NCI-H2107 treated with DMSO at 0.1 percent for 48 hours (cell line): ENCODE measurements at regions not wholly inside any gene's neighbourhood (a gene's known extent, or its start where the extent isn't known, plus 50 kb on each side); places are given as distances from the start of the nearest gene placed in this dataset.
"Not testable (repeated sequence)": the region's sequence is repeated elsewhere in the genome, so short reads cannot be mapped to it uniquely, and the experiment has no call there.

Experiments
- DNase-seq: peaks from one replicate; lab custom pipeline; 2025; ENCODE audit not compliant: unreplicated experiment; lab: John Stamatoyannopoulos, UW

GRCh38 chr4:66855956-66856355 lies 689.3 kb downstream of the CENPC start:
- DNase-seq = no peak

- DNase-seq = no peak
Measured at GRCh38 chr4:66853845-66854244, 691.5 kb downstream of the CENPC start.

DNA sequence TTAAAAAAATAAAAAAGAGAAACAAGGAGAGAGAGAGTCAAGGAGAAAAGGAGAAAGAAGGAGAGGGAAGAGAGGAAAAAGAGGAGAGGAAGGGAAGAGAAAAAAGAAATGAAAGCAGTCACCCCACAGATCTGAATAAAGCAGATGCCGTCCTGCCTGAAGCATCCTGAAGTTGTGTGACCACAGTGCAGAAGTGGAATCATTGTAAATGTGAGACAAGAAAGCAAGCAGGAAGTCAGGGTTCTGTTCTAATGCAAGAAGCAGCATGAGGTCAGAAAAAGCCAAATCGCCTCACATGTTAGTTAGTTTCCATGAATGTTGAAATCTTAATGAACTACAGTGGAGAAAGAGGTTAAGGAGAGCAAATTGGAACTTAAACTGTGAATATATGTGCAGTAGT lies 692.5 kb downstream of the CENPC start:
- DNase-seq = no peak

- DNase-seq = no peak
Measured at GRCh38 chr4:66849596-66849995, 695.7 kb downstream of the CENPC start.

- DNase-seq = no peak
Measured at GRCh38 chr4:66842724-66843088, 702.6 kb downstream of the CENPC start.

GRCh38 chr4:66842026-66842723 lies 703.1 kb downstream of the CENPC start:
- DNase-seq = no peak

- no peak for DNase-seq
Measured at GRCh38 chr4:66840178-66840577, 705.1 kb downstream of the CENPC start.

- DNase-seq = no peak
Measured at GRCh38 chr4:66837279-66837922, 707.9 kb downstream of the CENPC start.

DNA sequence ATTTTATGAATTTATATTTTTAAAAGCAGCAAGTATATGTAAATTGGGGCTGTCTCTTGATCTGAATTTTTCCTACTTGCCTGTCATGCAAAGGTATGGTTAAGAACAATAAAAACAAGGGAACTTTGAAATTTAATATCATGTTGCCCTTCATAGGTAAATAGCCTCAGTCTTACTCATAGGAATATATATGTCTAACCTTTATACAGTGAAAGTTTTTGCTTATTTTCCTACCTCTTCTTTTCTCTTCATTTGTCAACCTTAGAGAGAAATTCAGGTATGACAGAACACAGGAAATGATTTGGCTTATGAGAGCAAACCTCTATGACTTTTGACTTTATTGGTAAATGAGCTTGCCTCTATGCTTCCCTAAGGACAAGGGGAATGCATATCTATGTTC lies 716.0 kb downstream of the CENPC start:
- DNase-seq = no peak

DNA sequence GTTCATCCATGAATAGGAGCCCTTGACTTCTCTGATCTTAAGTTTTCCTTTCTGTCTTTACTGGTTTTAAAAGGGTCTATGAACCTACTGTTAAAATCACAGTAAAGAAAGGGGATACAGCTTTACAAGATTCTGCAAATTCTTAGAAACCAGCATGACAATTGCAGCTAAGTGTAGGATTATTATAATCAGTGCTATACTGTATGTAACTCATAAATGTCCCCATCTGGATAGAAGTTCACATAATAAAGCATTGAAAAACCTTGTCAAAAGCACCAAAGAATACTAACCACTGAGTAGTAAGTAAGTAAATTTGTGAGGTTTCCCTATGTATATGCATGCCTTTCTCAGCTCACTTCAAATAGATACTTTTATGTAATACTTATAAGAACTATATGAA lies 724.6 kb downstream of the CENPC start:
- DNase-seq = no peak

GRCh38 chr4:66814277-66814676 lies 731.0 kb downstream of the CENPC start:
- no peak for DNase-seq

GRCh38 chr4:66805582-66805981 lies 739.7 kb downstream of the CENPC start:
- DNase-seq = no peak

- no peak for DNase-seq
Measured at GRCh38 chr4:66804979-66805378, 740.3 kb downstream of the CENPC start.

DNA sequence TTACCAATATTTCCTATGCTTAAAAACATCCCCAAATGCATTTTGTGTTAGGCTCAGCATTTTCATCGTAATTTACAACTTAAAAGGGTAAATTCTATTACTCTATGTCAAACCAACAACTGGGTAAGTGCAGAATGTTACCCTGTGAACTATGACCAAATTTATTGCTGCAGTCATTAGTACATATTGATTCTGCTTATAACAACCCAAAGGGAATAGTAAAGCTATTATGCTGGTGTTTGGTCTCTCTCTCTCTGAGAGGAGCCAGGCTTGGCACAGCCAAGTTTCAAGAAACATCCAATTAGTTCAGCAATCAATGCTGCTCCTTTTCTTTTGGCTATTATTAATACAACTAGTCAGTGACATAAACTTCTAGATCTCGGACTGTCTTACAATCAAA lies 747.7 kb downstream of the CENPC start:
- DNase-seq = no peak

- no peak for DNase-seq
Measured at GRCh38 chr4:66795724-66796123, 749.6 kb downstream of the CENPC start.

- no peak for DNase-seq
Measured at GRCh38 chr4:66794390-66795034, 750.8 kb downstream of the CENPC start.

DNA sequence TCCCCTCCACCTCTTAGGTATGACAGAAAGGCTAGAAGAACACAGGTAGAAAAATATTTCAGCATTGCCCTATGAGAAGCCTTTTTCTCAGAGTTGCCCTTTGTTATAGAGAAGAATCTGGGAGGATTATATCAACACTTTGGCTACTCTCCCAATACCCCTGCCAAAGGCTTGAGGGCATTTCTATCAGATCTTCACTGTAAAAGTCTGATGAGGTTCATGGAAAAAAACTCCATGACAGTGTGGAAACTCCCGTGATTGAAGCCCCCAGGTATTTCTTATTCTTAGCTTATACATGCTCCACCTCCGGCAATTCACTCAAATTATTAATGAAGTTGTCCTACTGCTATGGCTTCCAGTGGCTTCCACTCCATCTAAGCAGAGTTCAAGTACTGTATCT lies 753.6 kb downstream of the CENPC start:
- DNase-seq = no peak

- DNase-seq = no peak
Measured at GRCh38 chr4:66785479-66785878, 759.8 kb downstream of the CENPC start.

DNA sequence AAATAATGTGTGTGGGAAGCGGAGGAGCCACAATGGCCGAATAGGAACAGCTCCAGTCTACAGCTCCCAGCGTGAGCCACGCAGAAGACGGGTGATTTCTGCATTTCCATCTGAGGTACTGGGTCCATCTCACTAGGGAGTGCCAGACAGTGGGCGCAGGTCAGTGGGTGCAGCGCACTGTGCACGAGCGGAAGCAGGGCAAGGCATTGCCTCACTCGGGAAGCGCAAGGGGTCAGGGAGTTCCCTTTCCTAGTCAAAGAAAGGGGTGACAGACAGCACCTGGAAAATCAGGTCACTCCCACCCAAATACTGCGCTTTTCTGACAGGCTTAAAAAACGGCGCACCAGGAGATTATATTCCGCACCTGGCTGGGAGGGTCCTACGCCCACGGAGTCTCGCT lies 762.6 kb downstream of the CENPC start:
- DNase-seq = not testable (repeated sequence)

- no peak for DNase-seq
Measured at GRCh38 chr4:66777097-66777496, 768.2 kb downstream of the CENPC start.

DNA sequence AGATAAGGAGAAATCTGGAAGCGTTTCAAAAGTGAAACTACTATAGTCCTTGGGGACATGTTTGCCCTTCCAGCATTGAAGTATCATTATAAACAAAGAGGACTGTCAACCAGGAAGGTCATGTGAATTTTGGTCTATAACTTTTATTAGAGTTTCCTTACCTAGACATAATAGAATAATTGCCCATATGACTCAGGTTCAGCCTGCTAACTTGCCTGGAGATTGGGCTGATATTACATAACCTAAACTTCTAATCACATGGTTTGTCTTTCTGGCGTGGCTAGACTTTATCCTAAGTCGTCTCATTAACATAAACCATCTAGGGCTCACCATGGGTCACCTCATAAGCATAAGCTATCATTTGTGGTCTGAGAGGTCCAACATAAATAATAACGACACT lies 775.9 kb downstream of the CENPC start:
- DNase-seq = no peak

- no peak for DNase-seq
Measured at GRCh38 chr4:66767442-66767841, 777.9 kb downstream of the CENPC start.

DNA sequence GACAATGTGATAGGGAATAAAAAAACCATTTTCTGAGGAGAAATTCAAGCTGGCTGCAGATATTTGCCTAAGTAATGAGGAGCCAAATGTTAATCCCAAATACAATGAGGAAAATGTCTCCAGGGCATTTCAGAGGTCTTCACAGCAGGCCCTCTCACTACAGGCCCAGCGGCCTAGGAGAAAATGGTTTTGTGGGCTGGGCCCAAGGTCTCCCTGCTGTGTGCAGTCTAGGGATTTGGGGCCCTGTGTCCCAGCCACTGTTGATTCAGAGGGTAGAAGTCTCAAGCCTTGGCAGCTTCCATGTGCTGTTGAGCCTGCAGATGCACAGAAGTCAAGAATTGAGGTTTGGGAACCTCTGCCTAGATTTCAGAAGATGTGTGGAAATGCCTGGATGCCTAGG lies 778.7 kb downstream of the CENPC start:
- DNase-seq = no peak
